Loucy (cell line): ENCODE measurements at regions not wholly inside any gene's neighbourhood (a gene's known extent, or its start where the extent isn't known, plus 50 kb on each side); places are given as distances from the start of the nearest gene placed in this dataset.
"Not testable (repeated sequence)": the region's sequence is repeated elsewhere in the genome, so short reads cannot be mapped to it uniquely, and the experiment has no call there.

Source experiments
- CTCF ChIP-seq: fragments of 200-600 bp; sonication (generic); conservative IDR thresholded peaks from 2 replicates; pipeline ENCODE4 v1.5.1; 2014; ENCODE audit warnings: mild to moderate bottlenecking, antibody characterized with exemption, low read length
- EZH2phosphoT487 ChIP-seq: fragments of 200-600 bp; IDR thresholded peaks from 2 replicates; pipeline ENCODE4 v1.6.1; 2018; ENCODE audit warnings: antibody characterized with exemption, mild to moderate bottlenecking, moderate library complexity, borderline replicate concordance

DNA sequence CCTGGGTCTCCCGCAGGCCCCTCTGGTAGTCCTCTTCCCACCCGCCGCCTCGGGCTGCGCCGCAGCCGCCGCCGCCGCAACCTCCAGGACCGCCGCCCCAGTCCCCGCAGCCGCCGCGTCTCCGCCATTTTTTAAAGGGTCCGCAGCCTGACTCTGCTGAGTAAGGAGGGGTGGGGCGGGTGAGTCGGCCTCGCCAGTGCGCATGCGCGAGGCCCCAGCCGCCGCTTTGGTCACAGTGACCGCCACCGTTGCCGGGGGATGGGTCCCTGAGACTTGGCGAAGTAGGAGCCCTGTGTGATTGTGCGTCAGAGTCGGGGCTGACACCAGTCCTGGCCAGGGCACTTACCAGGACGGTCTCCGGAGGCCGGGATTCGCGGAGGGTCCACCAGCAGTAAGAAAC is 1424.2 kb upstream of the PCDH10 start:
- TF ChIP-seq CTCF, EZH2phosphoT487: not testable (repeated sequence)
